IMR-90 (cell line): ENCODE measurements at regions not wholly inside any gene's neighbourhood (a gene's known extent, or its start where the extent isn't known, plus 50 kb on each side); places are given as distances from the start of the nearest gene placed in this dataset.

Source experiments
- ATAC-seq: fragments of 200-7000 bp; cut with Tn5 transposase; 2 replicates; pipeline ENCODE4 v1.9.1; 2020; ENCODE audit warnings: low read depth, mild to moderate bottlenecking, moderate library complexity
- BruUV-seq: library from RNA; stranded (reverse); fragments of 400-500 nt; replicated peaks from 2 replicates; lab custom pipeline; 2021; lab: Mats Ljungman, UMichigan
- CTCF ChIA-PET: fragments of 300-600 bp; formaldehyde crosslinking; extraction: SDS; loops from one replicate; lab custom pipeline; 2021; ENCODE audit warnings: antibody characterized with exemption; lab: Yijun Ruan, JAX
- POLR2A ChIA-PET: fragments of 300-600 bp; sonication (Branson Sonifier 250); formaldehyde crosslinking; loops from one replicate; lab custom pipeline; 2022; ENCODE audit warnings: antibody characterized with exemption; ENCODE audit not compliant: unreplicated experiment; lab: Charles Lee
- DNase-seq: peaks from one replicate; pipeline ENCODE4 v3.0.0; 2013
- H2AFZ ChIP-seq: replicated peaks from 2 replicates; pipeline ENCODE3; 2013; ENCODE audit warnings: low read length, mild to moderate bottlenecking; ENCODE audit not compliant: poor library complexity
- H2AK5ac ChIP-seq: 2 replicates; pipeline ENCODE4 v1.6.1; 2013; ENCODE audit warnings: low read depth, low read length, inconsistent platforms
- H2AK9ac ChIP-seq: replicated peaks from 2 replicates; pipeline ENCODE3; 2013; ENCODE audit warnings: mild to moderate bottlenecking, low read depth, low read length, moderate library complexity; ENCODE audit not compliant: poor library complexity
- H2BK120ac ChIP-seq: 2 replicates; pipeline ENCODE4 v1.6.1; 2013; ENCODE audit warnings: low read depth, low read length, inconsistent platforms
- H2BK15ac ChIP-seq: 3 replicates; pipeline ENCODE4 v1.6.1; 2013; ENCODE audit warnings: low read depth, low read length, inconsistent platforms
- H2BK20ac ChIP-seq: 2 replicates; pipeline ENCODE4 v1.6.1; 2013; ENCODE audit warnings: low read depth, mild to moderate bottlenecking, inconsistent platforms, low read length, moderate library complexity
- H2BK5ac ChIP-seq: 2 replicates; pipeline ENCODE4 v1.6.1; 2013; ENCODE audit warnings: mild to moderate bottlenecking, low read depth, low read length, inconsistent platforms; ENCODE audit not compliant: poor library complexity, severe bottlenecking
- H3K14ac ChIP-seq: replicated peaks from 2 replicates; pipeline ENCODE4 v1.6.1; 2013; ENCODE audit warnings: low read depth, low read length, inconsistent platforms
- H3K18ac ChIP-seq: 2 replicates; pipeline ENCODE4 v1.6.1; 2013; ENCODE audit warnings: low read depth, low read length, control low read depth
- H3K23ac ChIP-seq: 2 replicates; pipeline ENCODE4 v1.6.1; 2013; ENCODE audit warnings: low read depth, low read length, inconsistent platforms
- H3K27ac ChIP-seq: 2 replicates; pipeline ENCODE4 v1.5.1; 2013; ENCODE audit warnings: mild to moderate bottlenecking, control low read depth, low read length; ENCODE audit not compliant: insufficient read depth
- H3K27me3 ChIP-seq: 2 replicates; pipeline ENCODE4 v1.6.1; 2013; ENCODE audit warnings: low read length; ENCODE audit not compliant: control insufficient read depth, insufficient read depth
- H3K36me3 ChIP-seq: 2 replicates; pipeline ENCODE4 v1.6.1; 2013; ENCODE audit warnings: low read length, mixed read lengths; ENCODE audit not compliant: control insufficient read depth, insufficient read depth
- H3K4ac ChIP-seq: 2 replicates; pipeline ENCODE4 v1.6.1; 2013; ENCODE audit warnings: low read depth, low read length, inconsistent platforms
- H3K4me1 ChIP-seq: 2 replicates; pipeline ENCODE4 v1.6.1; 2013; ENCODE audit warnings: low read length, mixed read lengths; ENCODE audit not compliant: control insufficient read depth, insufficient read depth
- H3K4me2 ChIP-seq: 2 replicates; pipeline ENCODE4 v1.6.1; 2013; ENCODE audit warnings: low read depth, mild to moderate bottlenecking, control low read depth, low read length, moderate library complexity
- H3K4me3 ChIP-seq: 2 replicates; pipeline ENCODE4 v1.5.1; 2013; ENCODE audit warnings: low read depth, mild to moderate bottlenecking, control low read depth, low read length, moderate library complexity; ENCODE audit not compliant: insufficient read depth
- H3K56ac ChIP-seq: 2 replicates; pipeline ENCODE4 v1.6.1; 2013; ENCODE audit warnings: low read length, inconsistent platforms; ENCODE audit not compliant: insufficient read depth; ENCODE audit errors: extremely low read depth
- H3K79me1 ChIP-seq, 2 experiments: 2 replicates each; pipeline ENCODE4 v1.6.1; 2013; ENCODE audit warnings: low read length in 2 of 2, inconsistent platforms in 1 of 2, low read depth in 1 of 2
- H3K9ac ChIP-seq: 2 replicates; pipeline ENCODE4 v1.6.1; 2013; ENCODE audit warnings: low read depth, low read length, control low read depth
- H3K9me1 ChIP-seq: 2 replicates; pipeline ENCODE4 v1.6.1; 2013; ENCODE audit warnings: low read length, inconsistent platforms; ENCODE audit not compliant: insufficient read depth
- H3K9me3 ChIP-seq: 2 replicates; pipeline ENCODE4 v1.6.1; 2013; ENCODE audit warnings: low read length; ENCODE audit not compliant: control insufficient read depth, insufficient read depth
- H4K20me1 ChIP-seq: 2 replicates; pipeline ENCODE4 v1.6.1; 2013; ENCODE audit warnings: low read length, inconsistent platforms; ENCODE audit not compliant: insufficient read depth
- H4K5ac ChIP-seq: 2 replicates; pipeline ENCODE4 v1.6.1; 2013; ENCODE audit warnings: mild to moderate bottlenecking, low read depth, low read length, control low read depth
- H4K8ac ChIP-seq, 2 experiments: 2 replicates each; pipeline ENCODE4 v1.6.1; 2013; ENCODE audit warnings: low read depth in 2 of 2, low read length in 2 of 2, control low read depth in 1 of 2, inconsistent platforms in 1 of 2
- H4K91ac ChIP-seq: 2 replicates; pipeline ENCODE4 v1.6.1; 2013; ENCODE audit warnings: low read depth, low read length, inconsistent platforms; ENCODE audit not compliant: insufficient read depth
- BHLHE40 ChIP-seq: fragments of 150-350 bp; IDR thresholded peaks from 2 replicates; pipeline ENCODE4 v1.6.1; 2016; ENCODE audit warnings: mild to moderate bottlenecking, low read depth, low read length
- CHD1 ChIP-seq: IDR thresholded peaks from 2 replicates; pipeline ENCODE4 v1.6.1; 2012; ENCODE audit warnings: low read depth, low read length, improper control_type of control experiment
- POLR2A ChIP-seq: IDR thresholded peaks from 2 replicates; pipeline ENCODE4 v1.6.1; 2012; ENCODE audit warnings: mild to moderate bottlenecking, low read depth, low read length
- RAD21 ChIP-seq: IDR thresholded peaks from 2 replicates; pipeline ENCODE4 v1.6.1; 2012; ENCODE audit warnings: low read length, improper control_type of control experiment
- RCOR1 ChIP-seq: IDR thresholded peaks from 2 replicates; pipeline ENCODE4 v1.6.1; 2012; ENCODE audit warnings: mild to moderate bottlenecking, low read length, improper control_type of control experiment; ENCODE audit not compliant: insufficient replicate concordance
- RFX5 ChIP-seq: IDR thresholded peaks from 2 replicates; pipeline ENCODE4 v1.8.0; 2012; ENCODE audit warnings: low read depth, mild to moderate bottlenecking, low read length, moderate library complexity
- WGBS, 2 experiments: methylation state at CpG; one replicate each; pipeline versions ENCODE4 v1.1.5 to v1.1.7; 2013; ENCODE audit warnings: missing lambda C conversion rate in 2 of 2; ENCODE audit not compliant: insufficient read length in 1 of 2; ENCODE audit errors: extremely low coverage in 2 of 2; 5-methylcytosine and 5-hydroxymethylcytosine counted together
- dilution Hi-C: fragments of 300-500 bp; cut with HindIII; formaldehyde crosslinking; loops from one replicate; pipeline ENCODE4 v1.14.3; 2018; ENCODE audit warnings: low sequenced_read_pairs; ENCODE audit not compliant: unreplicated experiment
- in situ Hi-C: fragments of 300-500 bp; cut with MboI; formaldehyde crosslinking; loops from 3 replicates; pipeline ENCODE4 v1.14.3; 2019; ENCODE audit warnings: low sequenced_read_pairs, inconsistent platforms, mixed read lengths
- intact Hi-C: fragments of 100-400 bp; cut with micrococcal nuclease; formaldehyde crosslinking; loops from 2 replicates; pipeline ENCODE4 v1.10.0; 2022
- TF ChIP-seq, protein P1 (sequence below): fragments of 150-350 bp; IDR thresholded peaks from 2 replicates; pipeline ENCODE4 v1.6.1; 2016; ENCODE audit warnings: low read depth, mild to moderate bottlenecking, low read length, moderate library complexity, borderline replicate concordance

DNA sequence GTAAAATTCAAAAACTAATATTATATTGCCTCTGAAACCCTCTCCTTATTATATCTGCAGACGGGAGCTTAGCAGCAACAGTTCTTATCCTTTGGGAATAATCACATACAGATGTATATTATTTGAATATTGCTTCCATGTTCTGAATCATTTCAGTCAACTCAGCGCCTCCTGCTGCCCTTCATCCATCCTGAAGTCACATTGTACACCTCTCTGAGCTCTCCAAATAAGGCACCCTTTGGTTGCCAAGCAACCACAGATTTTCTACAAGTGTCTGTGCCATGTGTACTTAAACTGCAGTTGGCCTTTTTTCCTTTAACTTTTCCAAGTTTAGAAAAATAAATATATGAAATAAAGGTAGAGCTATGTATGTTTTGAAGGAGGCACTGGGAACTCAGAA, 384.3 kb downstream of the LRRIQ3 start:
- no peak overlapping the region for H3K4ac ChIP-seq
- no TSS peak for BruUV-seq
- dilution Hi-C loops: no loop called here

More for the DNA sequence above, 384.3 kb downstream of the LRRIQ3 start:
- Histone ChIP-seq H3K23ac (no peak overlapping the region), H2AK9ac (no peak overlapping the region), H2BK15ac (no peak overlapping the region), H2BK20ac (no peak overlapping the region), H3K79me1 (no peaks in the 10 kb centered on the region), H3K4me1 (no peaks in the 10 kb centered on the region), H4K20me1 (no peaks in the 10 kb centered on the region), H3K4me3 (no peak overlapping the region), H4K8ac (no peak overlapping the region), H3K14ac (no peak overlapping the region), H3K9me3 (peaks cover 5% of the 10 kb centered on the region; the same call in 1 of the 2 replicates), H2AK5ac (no peak overlapping the region), H3K56ac (no peak overlapping the region), H3K18ac (no peak overlapping the region), H3K27me3 (no peaks in the 10 kb centered on the region), H3K9me1 (no peaks in the 10 kb centered on the region), H2AFZ (no peak overlapping the region), H3K36me3 (no peaks in the 10 kb centered on the region), H4K5ac (no peak overlapping the region), H2BK120ac (no peak overlapping the region), H2BK5ac (no peak overlapping the region), H4K91ac (no peak overlapping the region), H3K27ac (no peak overlapping the region), H3K9ac (no peak overlapping the region), H3K4me2 (no peak overlapping the region)
- DNase-seq (no peak), ATAC-seq (no peak)
- no CpG with 5 or more reads among the region's 2 CpGs for whole genome bisulfite sequencing, 2 experiments
- CTCF ChIA-PET: no interaction called here
- POLR2A ChIA-PET: no interaction called here
- intact Hi-C loops (no loop called here), in situ Hi-C loops (no loop called here)
- TF ChIP-seq, protein P1, sequence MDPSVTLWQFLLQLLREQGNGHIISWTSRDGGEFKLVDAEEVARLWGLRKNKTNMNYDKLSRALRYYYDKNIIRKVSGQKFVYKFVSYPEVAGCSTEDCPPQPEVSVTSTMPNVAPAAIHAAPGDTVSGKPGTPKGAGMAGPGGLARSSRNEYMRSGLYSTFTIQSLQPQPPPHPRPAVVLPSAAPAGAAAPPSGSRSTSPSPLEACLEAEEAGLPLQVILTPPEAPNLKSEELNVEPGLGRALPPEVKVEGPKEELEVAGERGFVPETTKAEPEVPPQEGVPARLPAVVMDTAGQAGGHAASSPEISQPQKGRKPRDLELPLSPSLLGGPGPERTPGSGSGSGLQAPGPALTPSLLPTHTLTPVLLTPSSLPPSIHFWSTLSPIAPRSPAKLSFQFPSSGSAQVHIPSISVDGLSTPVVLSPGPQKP: no peak
- TF ChIP-seq RFX5: no peak
- no peak for TF ChIP-seq BHLHE40
- no peak for TF ChIP-seq RAD21
- no peak for TF ChIP-seq RCOR1
- no peak for TF ChIP-seq POLR2A
- TF ChIP-seq CHD1: no peak
